ENCODE measurements at regions not wholly inside any gene's neighbourhood (a gene's known extent, or its start where the extent isn't known, plus 50 kb on each side); places are given as distances from the start of the nearest gene placed in this dataset.
"Not testable (repeated sequence)": the region's sequence is repeated elsewhere in the genome, so short reads cannot be mapped to it uniquely, and the experiment has no call there.

- H3K4me1 ChIP-seq, result no peaks in the 10 kb centered on the region
- H3K4me3 ChIP-seq (ENCODE audit: low read depth, low read length), result no peak overlapping the region
- DNase-seq, result peak; percentile 79
- H3K9me3 ChIP-seq, result no peaks in the 10 kb centered on the region
- TF ChIP-seq, protein P1, sequence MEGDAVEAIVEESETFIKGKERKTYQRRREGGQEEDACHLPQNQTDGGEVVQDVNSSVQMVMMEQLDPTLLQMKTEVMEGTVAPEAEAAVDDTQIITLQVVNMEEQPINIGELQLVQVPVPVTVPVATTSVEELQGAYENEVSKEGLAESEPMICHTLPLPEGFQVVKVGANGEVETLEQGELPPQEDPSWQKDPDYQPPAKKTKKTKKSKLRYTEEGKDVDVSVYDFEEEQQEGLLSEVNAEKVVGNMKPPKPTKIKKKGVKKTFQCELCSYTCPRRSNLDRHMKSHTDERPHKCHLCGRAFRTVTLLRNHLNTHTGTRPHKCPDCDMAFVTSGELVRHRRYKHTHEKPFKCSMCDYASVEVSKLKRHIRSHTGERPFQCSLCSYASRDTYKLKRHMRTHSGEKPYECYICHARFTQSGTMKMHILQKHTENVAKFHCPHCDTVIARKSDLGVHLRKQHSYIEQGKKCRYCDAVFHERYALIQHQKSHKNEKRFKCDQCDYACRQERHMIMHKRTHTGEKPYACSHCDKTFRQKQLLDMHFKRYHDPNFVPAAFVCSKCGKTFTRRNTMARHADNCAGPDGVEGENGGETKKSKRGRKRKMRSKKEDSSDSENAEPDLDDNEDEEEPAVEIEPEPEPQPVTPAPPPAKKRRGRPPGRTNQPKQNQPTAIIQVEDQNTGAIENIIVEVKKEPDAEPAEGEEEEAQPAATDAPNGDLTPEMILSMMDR (IDR thresholded peaks at IDR 0.05; ENCODE audit: low read depth, low read length), result peak; percentile 77
- H3K36me3 ChIP-seq, result no peaks in the 10 kb centered on the region
- H3K27me3 ChIP-seq, result no peaks in the 10 kb centered on the region
These were observed 695.8 kb upstream of the MMS22L start for GRCh38 chr6:97978855-97979271.

DNA sequence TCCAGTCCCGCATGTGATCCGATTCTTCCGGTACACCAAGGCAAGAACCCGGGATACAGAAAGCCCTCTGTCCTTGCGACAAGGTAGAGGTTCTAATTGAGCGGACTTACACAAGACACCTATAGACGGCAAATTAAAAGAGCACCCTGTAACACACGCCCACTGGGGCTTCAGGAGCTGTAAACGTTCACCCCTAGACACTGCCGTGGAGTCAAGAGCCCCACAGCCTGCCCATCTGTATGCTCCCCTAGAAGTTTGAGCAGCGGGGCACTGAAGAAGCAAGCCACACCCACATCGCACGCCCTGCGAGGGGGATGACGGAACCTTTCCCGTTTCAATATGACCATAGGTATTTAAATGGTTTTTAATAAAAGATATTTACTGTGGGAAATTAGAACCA is 696.3 kb upstream of the MMS22L start:
- not testable (repeated sequence) for H3K4me1 ChIP-seq; H3K9me3 ChIP-seq; DNase-seq; H3K27me3 ChIP-seq; H3K4me3 ChIP-seq (ENCODE audit: low read depth, low read length); H3K36me3 ChIP-seq

DNA sequence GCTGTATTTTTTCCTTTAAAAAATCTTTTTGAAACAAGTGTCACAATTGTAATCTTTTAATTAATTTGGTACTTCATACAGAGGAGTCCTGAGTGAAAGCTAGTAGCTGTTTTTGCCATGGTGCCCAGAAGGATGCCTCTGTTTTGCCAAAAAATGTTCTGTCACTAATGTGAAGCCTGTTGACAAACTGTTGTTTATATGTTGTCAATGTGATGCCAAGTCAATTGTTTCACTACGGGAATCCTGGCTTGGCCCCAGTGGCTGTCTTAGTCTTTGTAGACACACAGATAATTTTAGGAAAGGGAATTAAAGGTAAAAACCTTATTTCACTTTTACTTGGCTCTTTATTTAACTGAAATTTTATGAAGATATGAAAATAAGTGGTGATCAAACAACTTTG is 706.4 kb upstream of the MMS22L start:
- H3K9me3 ChIP-seq, result no peaks in the 10 kb centered on the region
- TF ChIP-seq, protein P1 (IDR thresholded peaks at IDR 0.05; ENCODE audit: low read depth, low read length), result no peak
- H3K4me1 ChIP-seq, result no peaks in the 10 kb centered on the region
- no peak overlapping the region for H3K4me3 ChIP-seq (ENCODE audit: low read depth, low read length)
- H3K36me3 ChIP-seq, result no peaks in the 10 kb centered on the region
- H3K27me3 ChIP-seq, result no peaks in the 10 kb centered on the region; the same call in 1 of the 2 replicates
- DNase-seq, result no peak

DNA sequence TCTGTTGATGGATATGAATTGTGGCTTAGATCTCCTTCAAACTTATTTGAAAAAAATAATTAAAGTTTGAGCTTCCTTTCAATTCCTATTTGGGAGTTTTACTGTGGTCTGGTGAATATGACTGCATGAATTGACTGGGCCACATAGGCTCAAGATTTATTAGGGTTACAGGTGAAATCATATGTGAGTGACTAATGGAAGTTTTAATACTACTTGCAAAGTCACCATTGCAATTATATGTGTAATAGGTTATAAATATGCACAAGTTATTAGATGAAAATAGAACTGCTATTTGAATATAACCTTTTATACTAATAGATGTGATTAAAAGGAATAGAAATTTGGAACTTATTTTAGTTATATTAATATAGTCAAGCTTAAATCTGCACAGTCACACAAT is 712.1 kb upstream of the MMS22L start:
- Histone ChIP-seq H3K27me3 (no peaks in the 10 kb centered on the region; the same call in 1 of the 2 replicates), H3K36me3 (no peaks in the 10 kb centered on the region), H3K9me3 (no peaks in the 10 kb centered on the region), H3K4me3 (ENCODE audit: low read depth, low read length) (no peak overlapping the region), H3K4me1 (no peaks in the 10 kb centered on the region)
- TF ChIP-seq, protein P1 (IDR thresholded peaks at IDR 0.05; ENCODE audit: low read depth, low read length), result no peak
- no peak for DNase-seq

- Histone ChIP-seq H3K4me3 (ENCODE audit: low read depth, low read length) (no peak overlapping the region), H3K36me3 (no peaks in the 10 kb centered on the region), H3K27me3 (no peaks in the 10 kb centered on the region), H3K4me1 (no peaks in the 10 kb centered on the region), H3K9me3 (no peaks in the 10 kb centered on the region)
- TF ChIP-seq, protein P1 (IDR thresholded peaks at IDR 0.05; ENCODE audit: low read depth, low read length), result no peak
- no peak for DNase-seq
These were observed 719.7 kb upstream of the MMS22L start for GRCh38 chr6:98002678-98003077.

DNA sequence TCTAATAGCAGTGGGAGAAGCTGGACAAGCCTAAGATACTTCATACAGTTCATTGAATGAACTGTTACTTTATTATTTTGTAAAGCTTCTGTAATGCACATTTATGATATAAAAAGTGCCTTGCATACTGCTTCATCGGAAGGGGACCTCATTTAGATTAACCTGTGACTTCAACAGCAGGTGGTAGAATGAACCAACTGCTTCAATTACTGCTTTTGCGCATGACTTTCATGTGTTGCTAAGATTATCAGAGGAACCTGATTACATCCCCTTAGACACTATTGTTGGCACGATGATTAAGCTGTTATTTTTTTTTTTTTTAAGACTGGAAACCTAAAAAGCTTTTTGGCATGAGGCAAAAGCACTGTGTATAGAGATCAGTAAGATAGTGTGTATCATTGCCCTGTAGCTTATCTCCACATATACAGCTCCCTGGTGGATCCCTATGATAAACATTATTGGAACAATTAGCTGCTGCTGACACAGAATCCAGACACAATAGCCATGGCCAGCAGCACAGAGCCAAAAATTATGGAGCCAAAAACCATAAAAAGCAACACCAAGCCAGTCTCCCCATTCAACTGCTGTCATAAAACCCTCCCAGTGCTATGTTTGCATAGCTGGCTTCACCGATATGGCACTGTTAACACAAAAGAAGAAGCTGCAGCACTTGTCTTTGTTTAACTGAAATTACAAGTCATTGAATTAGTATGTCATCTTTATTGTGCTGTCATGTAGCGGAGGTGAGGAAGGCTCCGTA is 731.6 kb upstream of the MMS22L start:
- TF ChIP-seq, protein P1 (IDR thresholded peaks at IDR 0.05; ENCODE audit: low read depth, low read length), result no peak
- no peak for DNase-seq
- H3K4me3 ChIP-seq (ENCODE audit: low read depth, low read length), result no peak overlapping the region
- no peaks in the 10 kb centered on the region for H3K36me3 ChIP-seq
- H3K27me3 ChIP-seq, result no peaks in the 10 kb centered on the region
- no peaks in the 10 kb centered on the region for H3K4me1 ChIP-seq
- no peaks in the 10 kb centered on the region for H3K9me3 ChIP-seq
